Retina (tissue), 1 donor: ENCODE measurements at regions not wholly inside any gene's neighbourhood (a gene's known extent, or its start where the extent isn't known, plus 50 kb on each side); places are given as distances from the start of the nearest gene placed in this dataset.

Experiments
- DNase-seq: peaks from one replicate; pipeline ENCODE4 v3.0.0-alpha.2; 2016

DNA sequence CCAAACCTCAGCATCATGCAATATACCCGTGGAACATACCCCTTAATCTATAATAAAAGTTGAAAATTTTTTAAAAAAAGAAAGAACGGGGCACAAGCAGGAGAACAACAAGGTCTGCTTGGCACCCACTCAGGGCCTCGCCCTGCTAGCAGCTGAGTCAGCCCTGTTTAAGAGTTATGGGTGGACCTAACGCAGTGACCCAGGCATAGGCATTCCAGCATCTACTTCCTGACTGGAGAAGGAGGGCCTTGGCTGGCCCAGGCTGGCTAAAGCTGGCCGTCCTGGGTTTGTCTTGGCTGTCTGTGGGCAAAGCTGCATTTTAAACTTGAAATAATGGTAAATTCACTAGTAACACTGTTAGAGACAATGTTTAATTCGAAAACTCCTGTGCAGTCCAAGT, 236.7 kb upstream of the PGRMC2 start:
- no peak for DNase-seq

DNA sequence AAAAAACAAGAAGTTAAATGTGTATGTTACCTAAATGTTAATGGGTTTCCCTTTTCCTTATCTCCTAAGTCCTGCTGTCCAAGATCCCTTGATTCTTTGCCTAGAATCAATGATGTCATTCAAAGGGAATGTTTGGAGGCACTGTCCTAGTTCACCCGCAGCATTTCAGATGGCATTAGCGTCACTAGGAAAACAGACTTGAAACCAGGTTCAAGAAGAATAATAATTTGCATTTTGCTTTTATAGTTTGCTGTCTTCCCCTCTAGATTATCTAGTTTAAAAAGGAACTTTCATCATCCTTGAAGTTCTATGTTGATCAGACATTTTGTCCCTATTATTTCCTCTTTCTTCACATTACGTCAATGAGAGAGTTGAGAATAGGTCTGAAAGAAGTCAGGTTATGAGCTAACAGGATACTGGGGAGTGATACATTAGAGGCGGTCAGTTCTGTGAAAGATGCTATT, 234.1 kb upstream of the PGRMC2 start:
- DNase-seq = no peak

DNA sequence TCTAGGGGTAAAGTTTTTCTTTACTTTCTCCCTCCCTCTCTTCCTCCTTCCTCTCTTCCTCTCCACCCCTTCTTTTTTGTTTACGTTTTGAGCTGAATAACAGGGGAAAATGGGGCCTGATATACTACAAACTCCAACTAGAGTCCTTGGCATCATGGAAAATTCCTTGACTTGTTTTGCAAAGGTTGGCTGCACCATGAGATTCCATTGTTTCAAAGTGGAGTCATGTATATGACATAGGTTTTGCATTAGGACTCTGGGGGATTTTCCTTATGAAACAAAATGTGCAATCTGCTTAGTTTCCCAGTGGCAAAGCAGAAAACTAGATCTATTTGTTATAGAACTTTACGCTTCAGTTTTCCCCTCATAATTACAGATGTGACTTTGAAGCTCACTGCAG, 233.5 kb upstream of the PGRMC2 start:
- no peak for DNase-seq

DNA sequence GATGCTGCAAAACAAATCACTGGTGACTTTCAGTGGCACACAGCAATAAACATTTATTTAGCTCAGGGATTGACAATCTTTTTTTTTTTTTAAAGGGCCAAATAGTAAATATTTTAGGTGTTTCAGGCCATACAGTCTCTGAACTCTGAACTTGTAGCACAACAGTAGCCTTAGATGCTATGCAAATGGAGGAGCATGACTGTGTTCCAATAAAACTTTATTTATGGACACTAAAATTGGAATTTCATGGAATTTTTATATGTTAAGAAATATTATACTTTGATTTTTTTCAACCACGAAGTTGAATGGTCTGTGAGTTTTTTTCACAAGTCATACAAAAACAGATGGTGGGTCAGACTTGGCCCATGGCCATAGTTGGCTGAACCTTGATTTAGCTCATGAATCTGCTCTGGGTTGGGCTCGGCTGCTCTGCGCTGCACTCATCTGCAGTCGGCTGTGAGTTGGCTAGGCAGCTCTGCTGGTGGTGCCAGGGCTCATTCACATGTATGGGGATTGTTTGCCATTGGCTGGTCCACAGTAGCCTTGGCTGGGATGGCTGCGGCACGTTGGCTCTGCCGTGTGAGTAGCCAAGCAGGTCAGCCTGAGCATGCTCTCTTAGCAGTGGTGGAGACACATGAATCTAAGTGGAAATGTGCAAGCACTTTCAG, 231.7 kb upstream of the PGRMC2 start:
- no peak for DNase-seq

DNA sequence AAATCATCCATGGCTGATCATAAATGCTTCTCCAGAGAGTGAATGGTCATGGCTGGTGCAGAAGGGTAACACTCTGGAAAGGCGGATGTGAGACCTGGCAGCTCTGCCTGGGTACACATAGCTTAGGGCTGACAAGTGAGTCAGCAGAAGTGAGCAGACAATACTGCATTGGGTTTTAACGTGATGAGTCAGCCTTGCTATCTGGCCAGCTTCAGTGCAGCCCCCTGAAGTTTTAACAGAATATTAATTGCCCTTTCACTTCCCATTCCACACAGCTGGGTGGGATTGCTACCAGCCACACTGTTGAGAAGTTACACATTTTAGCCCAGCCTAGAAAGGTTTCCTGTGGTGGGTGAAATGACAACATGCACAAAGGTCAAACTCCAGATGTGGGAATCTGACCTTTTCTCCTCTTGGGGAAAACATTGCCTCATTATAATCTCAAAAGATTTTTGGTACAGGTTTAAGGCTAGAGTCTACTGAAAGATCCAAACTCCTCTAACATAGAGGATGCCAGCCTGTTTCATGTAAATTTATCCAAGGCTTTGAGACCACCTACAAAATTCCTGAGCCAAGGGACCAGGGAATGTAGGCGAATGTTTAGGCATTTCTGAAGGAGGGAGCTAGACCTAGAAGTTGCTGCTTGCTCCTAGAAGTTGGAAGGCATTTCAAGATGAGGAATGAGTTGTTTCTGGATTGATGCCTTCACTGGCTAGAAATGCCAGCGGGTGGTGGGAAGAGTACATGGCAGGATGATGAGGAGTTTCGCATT, 230.3 kb upstream of the PGRMC2 start:
- DNase-seq = peak; percentile 19

DNA sequence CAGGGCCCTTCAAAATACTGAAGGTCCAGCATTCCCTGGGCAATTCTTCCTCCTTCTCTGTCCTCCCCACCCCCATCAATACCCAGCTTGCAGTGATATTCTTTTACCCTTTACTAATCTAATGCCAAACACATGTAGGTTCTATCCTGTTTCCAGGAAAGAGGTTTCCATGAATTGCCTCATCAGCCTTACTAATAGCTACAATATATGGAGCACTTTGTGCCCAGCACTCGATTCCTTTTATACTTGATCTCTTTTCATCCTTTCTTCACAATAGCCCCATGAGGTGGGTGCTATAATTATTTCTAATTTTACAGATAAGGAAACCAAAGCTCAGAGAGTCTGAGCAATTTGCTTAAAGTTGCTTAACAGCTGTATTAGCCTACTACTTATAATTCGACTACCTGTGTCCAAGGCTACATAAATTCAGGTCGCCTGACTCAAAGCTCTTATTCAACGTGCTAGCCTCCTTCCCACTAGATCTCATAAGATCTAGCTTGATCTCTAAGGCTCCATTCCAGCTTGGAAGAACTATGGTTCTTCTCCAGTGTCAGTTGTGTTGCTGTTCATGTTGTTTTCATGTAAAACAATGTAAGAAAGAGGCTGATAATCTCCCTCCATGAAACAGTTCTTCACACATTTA, 229.6 kb upstream of the PGRMC2 start:
- no peak for DNase-seq

DNA sequence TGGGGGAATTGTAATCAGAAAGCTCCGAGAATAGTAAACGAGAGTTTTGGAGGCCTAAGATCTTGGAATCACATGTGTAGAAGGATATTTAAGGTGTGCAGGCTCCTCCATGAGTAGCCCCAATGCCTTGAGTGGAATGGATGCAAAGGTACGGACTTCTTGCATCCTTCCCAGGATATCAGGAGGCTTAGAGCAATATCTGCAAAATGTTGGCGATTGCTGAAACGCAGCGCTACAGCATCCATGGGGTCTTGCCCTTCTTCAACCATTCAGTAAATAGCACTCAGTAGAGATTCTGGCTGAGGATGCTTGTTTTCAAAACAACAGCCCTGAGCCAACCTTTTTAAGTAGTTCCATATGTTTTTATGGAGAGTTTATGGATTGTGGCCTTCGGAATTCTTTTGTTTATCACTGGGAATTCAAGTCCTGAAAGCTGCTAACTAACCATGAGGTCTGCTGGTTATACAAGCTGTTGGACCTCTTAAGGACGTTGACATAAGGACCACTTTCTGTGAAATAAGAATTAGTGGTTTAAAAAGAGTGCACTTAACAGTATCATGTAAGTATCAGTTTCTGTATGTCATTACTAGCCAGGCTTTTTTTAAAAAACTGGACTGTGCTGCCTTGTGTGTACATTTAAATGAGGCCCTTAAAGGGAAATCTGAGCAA, 228.8 kb upstream of the PGRMC2 start:
- no peak for DNase-seq

DNA sequence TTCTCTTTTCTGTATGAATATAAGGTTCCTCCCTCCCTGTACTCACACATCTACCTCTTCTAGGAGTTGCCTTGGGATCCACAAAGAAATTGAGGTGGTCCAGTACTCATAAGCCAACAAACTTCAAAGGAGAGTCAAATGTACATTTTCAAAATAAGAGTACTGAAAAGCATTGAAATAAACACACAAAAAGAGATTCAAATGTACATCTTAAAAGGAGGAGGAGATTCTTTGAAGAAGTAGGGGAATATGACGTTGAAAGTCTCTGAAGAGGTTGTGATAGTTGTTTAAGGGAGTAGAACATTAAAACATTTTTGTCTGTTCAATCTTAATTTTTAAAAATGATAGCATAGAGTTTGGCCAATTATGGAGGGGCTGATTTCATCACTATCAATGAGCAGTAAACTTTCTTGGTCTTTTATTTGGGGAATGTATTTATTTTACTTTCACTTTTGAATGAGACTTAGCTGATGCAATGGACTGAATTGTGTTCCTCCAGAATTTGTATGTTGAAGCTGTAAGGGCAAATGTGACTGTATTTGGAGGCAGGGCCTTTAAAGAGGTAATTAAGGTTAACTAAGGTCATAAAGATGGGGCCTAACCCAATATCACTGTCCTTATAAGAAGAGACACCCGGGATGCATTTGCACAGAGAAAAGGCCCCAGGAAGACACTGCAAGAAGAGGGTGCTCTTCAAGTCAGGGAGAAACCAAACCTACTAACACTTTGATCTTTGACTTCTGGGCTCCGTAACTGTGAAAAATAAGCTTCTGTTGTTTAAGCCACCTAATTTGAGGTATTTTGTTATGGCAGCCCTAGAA, 226.3 kb upstream of the PGRMC2 start:
- DNase-seq = no peak

DNA sequence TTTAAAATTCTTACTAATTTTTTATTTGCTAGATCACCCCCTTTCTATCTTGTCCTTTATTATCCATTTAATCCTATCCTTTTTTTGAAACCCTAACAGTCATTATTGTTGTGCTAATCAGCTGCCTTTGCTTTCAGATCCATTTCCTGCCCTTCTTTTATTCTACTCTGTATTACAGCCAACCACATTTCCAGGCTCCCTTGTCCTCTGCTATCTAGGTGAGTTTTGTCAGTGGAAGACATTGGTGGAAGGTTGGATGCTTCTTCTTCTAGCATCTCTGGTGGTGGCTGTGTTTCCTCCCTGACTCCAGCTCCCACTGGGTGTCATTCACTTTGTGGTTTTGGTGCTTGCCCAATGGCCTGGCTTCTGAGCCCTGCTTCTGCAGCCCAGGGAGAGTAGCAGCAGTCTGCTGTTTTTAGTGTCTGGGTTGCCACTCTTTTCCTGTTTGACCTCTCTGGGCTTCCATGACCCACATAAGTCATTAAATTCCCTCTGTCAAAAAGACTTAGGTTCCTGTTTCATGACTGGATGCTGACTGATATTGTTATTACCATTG, 225.2 kb upstream of the PGRMC2 start:
- DNase-seq = no peak

DNA sequence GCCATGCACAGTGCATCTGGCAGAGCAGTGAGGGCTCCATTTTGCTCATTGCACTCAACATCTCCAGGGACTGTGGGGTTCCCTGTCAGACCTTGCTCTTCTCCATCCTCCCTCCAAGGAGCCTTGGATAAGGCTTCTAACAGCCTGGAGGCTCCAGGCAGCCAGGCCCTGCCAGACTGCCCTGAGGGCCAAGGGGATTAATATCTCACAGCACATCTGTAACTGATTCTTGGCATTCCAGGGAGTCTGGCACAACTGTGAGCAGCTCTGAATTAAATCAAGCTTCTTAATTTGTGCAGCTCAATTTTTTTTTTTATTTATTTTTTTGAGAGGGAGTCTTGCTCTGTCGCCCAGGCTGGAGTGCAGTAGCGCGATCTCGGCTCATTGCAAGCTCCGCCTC, 224.5 kb upstream of the PGRMC2 start:
- no peak for DNase-seq

DNA sequence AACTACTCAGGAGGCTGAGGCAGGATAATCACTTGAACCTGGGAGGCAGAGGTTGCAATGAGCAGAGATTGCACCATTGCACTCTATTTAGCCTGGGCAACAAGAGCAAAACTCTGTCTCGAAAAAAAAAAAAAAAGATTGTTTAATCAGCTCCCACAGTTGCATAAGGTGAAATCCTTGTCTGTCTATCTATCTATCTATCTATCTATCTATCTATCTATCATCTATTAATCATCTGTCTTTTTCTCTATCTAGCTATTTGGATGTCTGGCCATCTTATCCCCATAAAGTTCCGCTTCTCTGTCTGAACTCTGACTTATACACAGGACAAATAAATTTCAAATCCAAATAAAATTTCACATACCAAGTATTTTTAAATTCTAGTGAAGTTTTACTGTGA, 223.2 kb upstream of the PGRMC2 start:
- no peak for DNase-seq

DNA sequence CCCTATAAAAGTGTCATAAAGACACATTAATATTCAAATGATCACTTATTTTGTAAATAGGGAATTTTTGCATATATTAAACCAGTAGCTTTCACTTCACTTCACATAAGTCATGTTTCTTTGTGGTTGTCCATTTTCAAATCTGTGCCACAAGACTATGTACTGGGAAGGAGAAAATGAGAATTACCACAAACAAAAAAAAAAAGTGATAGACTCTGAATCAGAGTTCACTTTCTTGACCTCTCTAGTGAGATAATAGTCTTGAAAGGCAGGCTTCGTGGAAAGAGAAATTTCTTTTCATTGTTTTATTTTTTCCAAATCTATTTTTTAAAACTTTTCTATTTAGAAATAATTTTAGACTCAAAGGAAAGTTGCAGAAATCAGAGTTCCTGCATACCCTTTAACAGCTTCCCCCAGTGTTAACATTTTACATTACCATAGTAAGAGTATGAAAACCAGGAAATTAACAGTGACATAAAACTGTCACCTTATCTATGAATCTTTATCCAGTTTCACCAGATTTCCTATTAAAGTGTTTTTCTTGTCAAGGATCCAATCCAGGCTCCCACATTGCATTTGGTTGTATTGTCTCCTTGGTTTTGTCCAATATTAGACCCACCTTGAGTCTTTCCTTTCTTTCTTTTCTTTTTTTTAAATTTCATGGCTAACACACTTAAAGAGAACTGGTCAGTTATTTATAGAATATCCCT, 215.4 kb upstream of the PGRMC2 start:
- no peak for DNase-seq

DNA sequence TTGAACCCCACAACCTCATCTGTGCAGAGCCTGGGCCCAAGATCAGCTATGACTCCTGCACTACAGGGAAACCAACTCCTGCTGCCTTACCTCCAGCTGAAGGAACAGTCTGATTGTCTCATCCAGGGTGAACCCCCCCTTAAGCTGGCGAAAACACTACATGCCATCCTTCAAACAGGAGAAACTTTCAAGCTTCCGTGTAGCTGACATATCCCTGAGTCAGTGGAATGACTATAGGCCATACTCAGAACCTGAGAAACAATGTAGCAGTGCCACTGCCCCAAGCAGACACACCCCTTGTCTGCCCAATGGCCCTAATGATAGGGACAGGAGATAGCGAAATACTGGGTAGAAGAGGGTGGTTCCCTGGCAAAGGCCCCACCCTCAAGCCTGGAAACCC, 213.6 kb upstream of the PGRMC2 start:
- no peak for DNase-seq

DNA sequence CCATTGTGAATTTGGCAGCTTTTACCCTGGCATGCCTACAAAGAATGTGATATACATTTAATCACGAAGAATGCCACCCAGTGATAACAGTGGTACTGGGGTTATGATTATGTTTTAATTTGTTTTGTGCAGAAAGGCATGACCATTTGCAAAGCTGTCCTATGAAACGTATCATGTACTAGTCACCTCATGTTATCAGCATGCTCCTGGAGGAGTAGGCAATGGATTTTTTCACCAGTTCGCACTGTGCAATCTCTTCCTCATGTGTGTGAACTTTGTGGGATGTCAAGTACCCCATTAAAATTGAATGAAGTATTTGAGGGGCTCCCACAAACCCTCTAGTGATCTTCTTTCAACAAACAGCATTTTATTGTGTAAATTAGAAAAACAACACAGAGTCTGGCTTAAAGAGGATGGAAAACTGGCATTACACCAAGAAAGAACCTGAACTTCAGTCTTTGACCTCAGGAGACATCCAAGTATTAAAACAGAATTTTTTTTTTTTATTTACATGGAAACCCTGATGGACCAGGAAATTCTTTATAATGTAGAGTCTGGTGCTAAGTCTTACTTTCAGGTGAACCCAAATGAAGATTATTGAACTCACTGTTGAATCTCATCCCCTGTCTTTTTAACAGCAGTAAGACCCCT, 200.6 kb upstream of the PGRMC2 start:
- DNase-seq = no peak

DNA sequence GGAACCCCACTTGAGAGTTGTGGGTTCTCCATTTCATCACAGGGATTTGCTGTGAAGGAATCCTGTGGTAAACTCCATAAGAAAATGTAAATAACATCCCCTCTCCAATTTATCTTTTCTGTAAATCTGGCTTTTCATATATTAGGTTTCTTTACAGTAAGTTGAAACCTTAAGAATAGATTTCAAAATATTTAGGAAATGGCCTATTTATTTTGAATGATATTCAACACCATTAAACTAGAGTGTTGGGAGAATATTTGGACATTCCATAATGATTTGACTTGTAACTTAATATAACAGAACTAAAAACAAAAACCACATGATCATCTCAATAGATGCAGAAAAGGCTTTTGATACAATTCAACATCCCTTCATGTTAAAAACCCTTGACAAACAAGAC, 197.3 kb upstream of the PGRMC2 start:
- no peak for DNase-seq

DNA sequence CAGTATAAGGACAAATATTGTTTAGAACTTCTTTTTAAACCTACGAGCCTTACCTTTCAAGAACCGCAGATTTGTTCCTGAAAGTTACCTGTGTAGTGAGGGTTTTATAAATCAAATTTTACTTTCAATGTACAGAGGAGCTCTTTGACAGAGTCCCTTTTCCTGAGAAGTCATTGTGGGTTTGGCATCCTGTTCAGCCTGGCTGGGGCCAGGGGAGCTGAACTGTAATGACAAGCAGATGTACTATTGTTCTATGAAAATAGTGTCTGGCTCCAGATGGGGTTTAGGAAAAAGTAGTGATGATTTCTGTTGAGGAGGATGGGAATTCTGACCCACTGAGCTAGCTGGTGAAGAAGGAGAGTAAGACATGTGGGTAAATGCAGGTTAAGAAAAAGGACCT, 196.2 kb upstream of the PGRMC2 start:
- no peak for DNase-seq

DNA sequence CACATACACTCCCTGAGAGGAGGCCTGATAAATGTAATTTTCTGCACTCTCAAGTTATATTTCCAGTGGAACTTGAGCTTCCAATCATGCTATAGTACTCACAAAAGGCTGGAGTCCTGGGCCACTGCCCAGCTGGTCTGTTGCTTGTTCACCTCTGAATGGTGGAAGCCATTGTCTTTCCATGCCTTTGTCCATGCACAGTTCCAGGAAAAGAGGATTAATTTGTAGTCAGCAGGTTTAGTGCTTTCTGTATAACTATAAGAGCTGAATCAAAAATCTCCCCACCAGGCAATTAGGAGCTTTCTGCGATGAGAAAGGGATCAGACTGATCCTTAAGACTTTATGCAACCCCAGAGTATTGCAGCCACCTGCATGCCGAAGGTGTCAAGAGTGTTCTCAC, 195.4 kb upstream of the PGRMC2 start:
- no peak for DNase-seq

DNA sequence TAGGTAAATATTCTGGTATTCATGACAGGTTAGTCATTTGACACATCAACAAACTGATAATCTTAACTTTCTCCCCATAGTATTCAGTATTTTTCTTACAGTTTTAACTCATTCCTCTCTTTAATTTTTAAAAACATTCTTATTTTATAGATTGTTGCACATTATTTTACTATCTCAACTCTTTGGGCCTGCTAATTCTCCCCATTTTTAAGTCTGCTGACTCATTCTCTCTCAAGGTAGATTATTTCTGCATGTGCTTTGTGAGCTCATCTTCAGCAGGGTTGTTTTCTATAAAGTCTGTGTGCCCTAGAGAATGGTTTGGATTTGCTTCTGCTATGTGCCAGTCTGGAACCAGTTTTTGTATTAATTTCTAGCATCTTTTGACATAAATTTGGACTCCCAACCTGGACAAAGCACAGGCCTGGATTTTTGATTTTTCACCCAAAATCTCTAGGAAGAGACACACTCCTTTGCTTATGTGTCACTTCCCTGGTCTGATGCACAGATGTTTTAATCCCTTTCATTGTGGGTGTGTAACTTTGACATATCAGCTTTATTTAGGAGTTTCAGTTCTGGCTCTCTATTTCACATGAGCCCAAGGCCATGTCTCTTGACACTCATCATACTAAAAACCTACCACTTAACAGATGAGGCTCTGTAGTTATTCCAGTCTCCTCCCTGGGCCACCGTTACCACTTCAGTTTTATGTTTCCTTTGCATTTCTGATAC, 194.3 kb upstream of the PGRMC2 start:
- no peak for DNase-seq

DNA sequence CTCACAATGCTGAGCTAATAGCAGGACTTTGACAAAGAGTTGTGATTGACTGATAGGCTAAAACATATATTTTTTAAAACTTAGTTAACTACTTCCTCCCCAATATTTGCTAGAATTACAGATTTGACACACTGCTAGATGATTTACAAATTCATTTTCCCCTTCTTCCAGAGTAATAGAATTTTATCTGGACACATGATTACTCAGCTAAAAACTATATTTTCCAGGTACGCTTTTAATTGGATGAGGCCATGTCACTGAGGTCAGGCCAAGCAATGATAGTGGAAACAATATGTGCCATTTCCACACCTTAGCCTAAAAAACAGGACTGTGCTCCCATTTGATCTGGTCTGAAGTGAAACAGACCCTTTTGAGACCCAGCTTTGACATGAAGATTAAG, 193.3 kb upstream of the PGRMC2 start:
- no peak for DNase-seq

DNA sequence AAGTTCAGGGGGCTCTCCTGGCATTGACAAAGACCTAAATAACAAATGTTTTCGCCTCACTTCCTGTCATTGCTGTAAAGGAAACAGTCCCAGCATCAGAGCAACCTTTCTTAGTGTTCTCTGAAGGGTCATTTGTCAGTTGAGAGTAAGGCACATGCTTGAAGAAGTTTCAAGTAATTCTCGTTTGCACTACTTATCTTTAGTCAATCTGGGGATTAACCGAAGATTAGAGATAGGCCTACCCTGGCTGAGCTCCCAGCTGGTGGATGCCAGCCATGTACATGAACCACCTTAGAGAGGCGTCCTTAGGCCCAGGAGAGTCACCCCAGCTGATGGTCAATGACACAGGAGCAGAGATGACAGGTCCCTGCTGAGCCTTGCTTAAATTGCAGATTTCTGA, 189.9 kb upstream of the PGRMC2 start:
- DNase-seq = no peak
